ENCODE measurements at regions not wholly inside any gene's neighbourhood (a gene's known extent, or its start where the extent isn't known, plus 50 kb on each side); places are given as distances from the start of the nearest gene placed in this dataset.

DNA sequence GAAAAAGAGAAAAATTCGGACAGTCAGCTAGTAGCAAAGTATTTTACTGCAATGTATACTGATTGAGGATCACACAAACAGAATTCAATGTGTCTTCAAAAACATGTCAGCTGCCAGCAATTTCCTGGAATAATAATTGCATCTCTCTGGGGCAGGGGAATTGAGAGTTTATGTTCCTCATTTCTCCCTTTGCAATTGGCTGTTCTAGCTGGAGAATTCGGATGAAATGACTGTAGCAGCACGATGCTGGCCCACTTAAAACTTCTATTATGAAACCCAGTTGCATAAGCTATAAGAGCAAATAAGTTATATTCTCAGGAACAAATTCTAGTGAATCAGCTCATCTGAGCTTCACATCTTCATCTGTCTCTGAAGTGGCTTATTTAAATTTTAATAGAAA is 99.9 kb upstream of the CPEB2 start:
- Histone ChIP-seq H3K27me3 (ENCODE audit: control insufficient read depth in 4 of 4, insufficient read depth in 4 of 4, low read length in 3 of 4) (no peaks in the 10 kb centered on the region), H3K27ac (ENCODE audit: low read depth in 1 of 2, low read length in 2 of 2) (no peak overlapping the region), H3K9me3 (ENCODE audit: control insufficient read depth in 4 of 4, low read length in 3 of 4) (no peaks in the 10 kb centered on the region), H3K36me3 (ENCODE audit: control insufficient read depth in 4 of 4, insufficient read depth in 3 of 4, low read depth in 1 of 4, low read length in 3 of 4) (no peaks in the 10 kb centered on the region), H3K9ac (ENCODE audit: low read depth in 1 of 2, low read length in 2 of 2) (no peak overlapping the region), H3K4me1 (ENCODE audit: control insufficient read depth in 4 of 4, insufficient read depth in 4 of 4, low read length in 3 of 4) (no peaks in the 10 kb centered on the region), H3K4me3 (ENCODE audit: low read depth in 1 of 3, low read length in 3 of 3) (no peak overlapping the region)
- DNase-seq (ENCODE audit: low spot score): no peak
- TF ChIP-seq EGR1 (IDR thresholded peaks at IDR 0.05; ENCODE audit: low read depth in 2 of 2) (no peak), RXRA (IDR thresholded peaks at IDR 0.05) (no peak), TAF1 (conservative IDR thresholded peaks at IDR 0.05) (no peak), HNF4G (IDR thresholded peaks at IDR 0.05) (no peak), GABPA (IDR thresholded peaks at IDR 0.05 in 1 of 2, conservative IDR thresholded peaks at IDR 0.05 in 1 of 2) (no peak), FOXA1 (IDR thresholded peaks at IDR 0.05) (no peak), YY1 (IDR thresholded peaks at IDR 0.05) (no peak), JUND (IDR thresholded peaks at IDR 0.05) (no peak), SP1 (IDR thresholded peaks at IDR 0.05) (no peak), RAD21 (IDR thresholded peaks at IDR 0.05) (no peak)
- TF ChIP-seq, protein P1, sequence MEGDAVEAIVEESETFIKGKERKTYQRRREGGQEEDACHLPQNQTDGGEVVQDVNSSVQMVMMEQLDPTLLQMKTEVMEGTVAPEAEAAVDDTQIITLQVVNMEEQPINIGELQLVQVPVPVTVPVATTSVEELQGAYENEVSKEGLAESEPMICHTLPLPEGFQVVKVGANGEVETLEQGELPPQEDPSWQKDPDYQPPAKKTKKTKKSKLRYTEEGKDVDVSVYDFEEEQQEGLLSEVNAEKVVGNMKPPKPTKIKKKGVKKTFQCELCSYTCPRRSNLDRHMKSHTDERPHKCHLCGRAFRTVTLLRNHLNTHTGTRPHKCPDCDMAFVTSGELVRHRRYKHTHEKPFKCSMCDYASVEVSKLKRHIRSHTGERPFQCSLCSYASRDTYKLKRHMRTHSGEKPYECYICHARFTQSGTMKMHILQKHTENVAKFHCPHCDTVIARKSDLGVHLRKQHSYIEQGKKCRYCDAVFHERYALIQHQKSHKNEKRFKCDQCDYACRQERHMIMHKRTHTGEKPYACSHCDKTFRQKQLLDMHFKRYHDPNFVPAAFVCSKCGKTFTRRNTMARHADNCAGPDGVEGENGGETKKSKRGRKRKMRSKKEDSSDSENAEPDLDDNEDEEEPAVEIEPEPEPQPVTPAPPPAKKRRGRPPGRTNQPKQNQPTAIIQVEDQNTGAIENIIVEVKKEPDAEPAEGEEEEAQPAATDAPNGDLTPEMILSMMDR (IDR thresholded peaks at IDR 0.05; ENCODE audit: low read depth, low read length, missing input control): no peak
- TF ChIP-seq, protein P2, sequence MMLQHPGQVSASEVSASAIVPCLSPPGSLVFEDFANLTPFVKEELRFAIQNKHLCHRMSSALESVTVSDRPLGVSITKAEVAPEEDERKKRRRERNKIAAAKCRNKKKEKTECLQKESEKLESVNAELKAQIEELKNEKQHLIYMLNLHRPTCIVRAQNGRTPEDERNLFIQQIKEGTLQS (IDR thresholded peaks at IDR 0.05): no peak
- TF ChIP-seq, protein P3, sequence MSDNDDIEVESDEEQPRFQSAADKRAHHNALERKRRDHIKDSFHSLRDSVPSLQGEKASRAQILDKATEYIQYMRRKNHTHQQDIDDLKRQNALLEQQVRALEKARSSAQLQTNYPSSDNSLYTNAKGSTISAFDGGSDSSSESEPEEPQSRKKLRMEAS (IDR thresholded peaks at IDR 0.05): no peak
- TF ChIP-seq, protein P4, sequence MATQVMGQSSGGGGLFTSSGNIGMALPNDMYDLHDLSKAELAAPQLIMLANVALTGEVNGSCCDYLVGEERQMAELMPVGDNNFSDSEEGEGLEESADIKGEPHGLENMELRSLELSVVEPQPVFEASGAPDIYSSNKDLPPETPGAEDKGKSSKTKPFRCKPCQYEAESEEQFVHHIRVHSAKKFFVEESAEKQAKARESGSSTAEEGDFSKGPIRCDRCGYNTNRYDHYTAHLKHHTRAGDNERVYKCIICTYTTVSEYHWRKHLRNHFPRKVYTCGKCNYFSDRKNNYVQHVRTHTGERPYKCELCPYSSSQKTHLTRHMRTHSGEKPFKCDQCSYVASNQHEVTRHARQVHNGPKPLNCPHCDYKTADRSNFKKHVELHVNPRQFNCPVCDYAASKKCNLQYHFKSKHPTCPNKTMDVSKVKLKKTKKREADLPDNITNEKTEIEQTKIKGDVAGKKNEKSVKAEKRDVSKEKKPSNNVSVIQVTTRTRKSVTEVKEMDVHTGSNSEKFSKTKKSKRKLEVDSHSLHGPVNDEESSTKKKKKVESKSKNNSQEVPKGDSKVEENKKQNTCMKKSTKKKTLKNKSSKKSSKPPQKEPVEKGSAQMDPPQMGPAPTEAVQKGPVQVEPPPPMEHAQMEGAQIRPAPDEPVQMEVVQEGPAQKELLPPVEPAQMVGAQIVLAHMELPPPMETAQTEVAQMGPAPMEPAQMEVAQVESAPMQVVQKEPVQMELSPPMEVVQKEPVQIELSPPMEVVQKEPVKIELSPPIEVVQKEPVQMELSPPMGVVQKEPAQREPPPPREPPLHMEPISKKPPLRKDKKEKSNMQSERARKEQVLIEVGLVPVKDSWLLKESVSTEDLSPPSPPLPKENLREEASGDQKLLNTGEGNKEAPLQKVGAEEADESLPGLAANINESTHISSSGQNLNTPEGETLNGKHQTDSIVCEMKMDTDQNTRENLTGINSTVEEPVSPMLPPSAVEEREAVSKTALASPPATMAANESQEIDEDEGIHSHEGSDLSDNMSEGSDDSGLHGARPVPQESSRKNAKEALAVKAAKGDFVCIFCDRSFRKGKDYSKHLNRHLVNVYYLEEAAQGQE (IDR thresholded peaks at IDR 0.05): no peak
- TF ChIP-seq, protein P5, sequence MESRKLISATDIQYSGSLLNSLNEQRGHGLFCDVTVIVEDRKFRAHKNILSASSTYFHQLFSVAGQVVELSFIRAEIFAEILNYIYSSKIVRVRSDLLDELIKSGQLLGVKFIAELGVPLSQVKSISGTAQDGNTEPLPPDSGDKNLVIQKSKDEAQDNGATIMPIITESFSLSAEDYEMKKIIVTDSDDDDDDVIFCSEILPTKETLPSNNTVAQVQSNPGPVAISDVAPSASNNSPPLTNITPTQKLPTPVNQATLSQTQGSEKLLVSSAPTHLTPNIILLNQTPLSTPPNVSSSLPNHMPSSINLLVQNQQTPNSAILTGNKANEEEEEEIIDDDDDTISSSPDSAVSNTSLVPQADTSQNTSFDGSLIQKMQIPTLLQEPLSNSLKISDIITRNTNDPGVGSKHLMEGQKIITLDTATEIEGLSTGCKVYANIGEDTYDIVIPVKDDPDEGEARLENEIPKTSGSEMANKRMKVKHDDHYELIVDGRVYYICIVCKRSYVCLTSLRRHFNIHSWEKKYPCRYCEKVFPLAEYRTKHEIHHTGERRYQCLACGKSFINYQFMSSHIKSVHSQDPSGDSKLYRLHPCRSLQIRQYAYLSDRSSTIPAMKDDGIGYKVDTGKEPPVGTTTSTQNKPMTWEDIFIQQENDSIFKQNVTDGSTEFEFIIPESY (IDR thresholded peaks at IDR 0.05): no peak
- 46% methylated on average over 3 of the region's 3 CpGs for WGBS

DNA sequence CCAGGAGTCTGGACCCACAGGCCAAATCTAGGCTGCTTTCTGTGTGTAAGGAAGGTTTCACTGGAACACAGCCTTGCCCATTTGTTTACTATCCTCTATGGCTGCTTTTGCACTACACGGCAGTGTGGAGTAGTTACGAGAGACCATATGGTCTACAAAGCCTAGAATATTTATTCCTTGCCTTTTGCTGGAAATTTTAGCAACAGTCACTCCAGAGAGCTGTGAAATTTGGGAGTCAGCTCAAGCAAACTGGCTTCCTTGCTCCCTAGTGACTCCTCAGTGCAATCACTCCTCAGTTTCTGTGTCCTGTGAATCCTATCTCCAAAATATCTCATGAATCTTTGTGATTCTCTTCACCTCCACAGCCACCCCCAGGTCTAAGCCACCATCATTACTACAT is 99.0 kb upstream of the CPEB2 start:
- Histone ChIP-seq H3K27me3 (ENCODE audit: control insufficient read depth in 4 of 4, insufficient read depth in 4 of 4, low read length in 3 of 4) (no peaks in the 10 kb centered on the region), H3K4me3 (ENCODE audit: low read depth in 1 of 3, low read length in 3 of 3) (no peak overlapping the region), H3K36me3 (ENCODE audit: control insufficient read depth in 4 of 4, insufficient read depth in 3 of 4, low read depth in 1 of 4, low read length in 3 of 4) (no peaks in the 10 kb centered on the region), H3K27ac (ENCODE audit: low read depth in 1 of 2, low read length in 2 of 2) (no peak overlapping the region), H3K9ac (ENCODE audit: low read depth in 1 of 2, low read length in 2 of 2) (no peak overlapping the region), H3K9me3 (ENCODE audit: control insufficient read depth in 4 of 4, low read length in 3 of 4) (no peaks in the 10 kb centered on the region), H3K4me1 (ENCODE audit: control insufficient read depth in 4 of 4, insufficient read depth in 4 of 4, low read length in 3 of 4) (peaks cover 0 to 2% (median 1%) of the 10 kb centered on the region in 4 donors)
- WGBS: 95% methylated on average over 2 of the region's 2 CpGs
- no peak for DNase-seq (ENCODE audit: low spot score)
- no peak for TF ChIP-seq SP1 (IDR thresholded peaks at IDR 0.05)
- TF ChIP-seq HNF4A (conservative IDR thresholded peaks at IDR 0.05): no peak
- no peak for TF ChIP-seq FOXA1 (IDR thresholded peaks at IDR 0.05)
- TF ChIP-seq, protein P3 (IDR thresholded peaks at IDR 0.05): no peak
- no peak for TF ChIP-seq RXRA (IDR thresholded peaks at IDR 0.05)
- TF ChIP-seq, protein P2 (IDR thresholded peaks at IDR 0.05): no peak
- no peak for TF ChIP-seq TAF1 (conservative IDR thresholded peaks at IDR 0.05)
- no peak for TF ChIP-seq EGR1 (IDR thresholded peaks at IDR 0.05; ENCODE audit: low read depth in 2 of 2)
- TF ChIP-seq, protein P4 (IDR thresholded peaks at IDR 0.05): no peak
- TF ChIP-seq HNF4G (IDR thresholded peaks at IDR 0.05): no peak
- no peak for TF ChIP-seq GABPA (IDR thresholded peaks at IDR 0.05 in 1 of 2, conservative IDR thresholded peaks at IDR 0.05 in 1 of 2)
- no peak for TF ChIP-seq YY1 (IDR thresholded peaks at IDR 0.05)
- TF ChIP-seq, protein P5 (IDR thresholded peaks at IDR 0.05): no peak

All from liver (tissue), 8 donors.